H1 (cell line): ENCODE measurements at regions not wholly inside any gene's neighbourhood (a gene's known extent, or its start where the extent isn't known, plus 50 kb on each side); places are given as distances from the start of the nearest gene placed in this dataset.

Experiments used
- CTCF ChIA-PET: fragments of 300-600 bp; sonication (Branson Sonifier 250); formaldehyde crosslinking; loops from one replicate; lab custom pipeline; 2021; ENCODE audit not compliant: partially characterized antibody; lab: Charles Lee
- POLR2A ChIA-PET: fragments of 300-600 bp; sonication (Branson Sonifier 250); formaldehyde crosslinking; loops from one replicate; lab custom pipeline; 2021; ENCODE audit warnings: inconsistent platforms; ENCODE audit not compliant: partially characterized antibody; lab: Charles Lee
- DNase-seq, 2 experiments: peaks; one replicate each; pipeline versions ENCODE4 v3.0.0 to v3.0.0-alpha.2; 2010 to 2022; ENCODE audit warnings: low spot score in 2 of 2, low read depth in 1 of 2, mixed read lengths in 1 of 2
- FAIRE-seq: peaks from 2 replicates; lab custom pipeline; 2011; peaks lifted over from hg19 to GRCh38; lab: Jason Lieb, UNC
- H2AFZ ChIP-seq: 2 replicates; pipeline ENCODE4 v1.8.1; 2012; ENCODE audit warnings: low read length, inconsistent platforms
- H2AK5ac ChIP-seq: 2 replicates; pipeline ENCODE4 v1.6.1; 2013; ENCODE audit warnings: low read depth, low read length
- H2BK120ac ChIP-seq: replicated peaks from 2 replicates; pipeline ENCODE3; 2013; ENCODE audit warnings: low read depth, low read length, inconsistent platforms
- H2BK12ac ChIP-seq: 2 replicates; pipeline ENCODE4 v1.6.1; 2013; ENCODE audit warnings: low read depth, low read length
- H2BK15ac ChIP-seq: 2 replicates; pipeline ENCODE4 v1.6.1; 2013; ENCODE audit warnings: low read length
- H2BK20ac ChIP-seq: 2 replicates; pipeline ENCODE4 v1.6.1; 2013; ENCODE audit warnings: low read length
- H2BK5ac ChIP-seq: 2 replicates; pipeline ENCODE4 v1.6.1; 2013; ENCODE audit warnings: low read depth, low read length
- H3K14ac ChIP-seq: 2 replicates; pipeline ENCODE4 v1.6.1; 2013; ENCODE audit warnings: inconsistent platforms; ENCODE audit not compliant: insufficient read length
- H3K18ac ChIP-seq: 2 replicates; pipeline ENCODE4 v1.6.1; 2013; ENCODE audit warnings: low read length; ENCODE audit errors: extremely low read depth
- H3K23ac ChIP-seq: 2 replicates; pipeline ENCODE4 v1.6.1; 2013; ENCODE audit warnings: inconsistent platforms; ENCODE audit not compliant: insufficient read length
- H3K23me2 ChIP-seq: 2 replicates; pipeline ENCODE4 v1.6.1; 2013; ENCODE audit warnings: low read depth, low read length
- H3K27ac ChIP-seq: 2 replicates; pipeline ENCODE4 v1.6.1; 2011; ENCODE audit warnings: low read depth, low read length, inconsistent platforms
- H3K27me3 ChIP-seq, 4 experiments: replicated peaks in 1 of 4; 1 replicate in 1 of 4; 2 replicates in 3 of 4; pipeline versions ENCODE4 v1.6.1 to v1.8.1; 2011 to 2013; ENCODE audit warnings: low read length in 3 of 4, mild to moderate bottlenecking in 3 of 4, inconsistent platforms in 2 of 4, mixed read lengths in 2 of 4, moderate library complexity in 1 of 4; ENCODE audit not compliant: control insufficient read depth in 3 of 4, insufficient read depth in 3 of 4; ENCODE audit errors: extremely low read depth in 1 of 4
- H3K36me3 ChIP-seq, 4 experiments: 2 replicates each; pipeline versions ENCODE4 v1.6.1 to v1.8.1; 2011 to 2013; ENCODE audit warnings: mild to moderate bottlenecking in 4 of 4, low read length in 3 of 4, moderate library complexity in 2 of 4, control low read depth in 1 of 4, inconsistent platforms in 1 of 4; ENCODE audit not compliant: insufficient read depth in 4 of 4, control insufficient read depth in 2 of 4
- H3K4ac ChIP-seq: replicated peaks from 2 replicates; pipeline ENCODE3; 2013; ENCODE audit warnings: low read length, low read depth, mixed read lengths, inconsistent platforms; ENCODE audit not compliant: insufficient read length
- H3K4me1 ChIP-seq, 4 experiments: replicated peaks in 1 of 4; 1 replicate in 1 of 4; 2 replicates in 3 of 4; pipeline versions ENCODE4 v1.6.1 to v1.8.1; 2011 to 2013; ENCODE audit warnings: low read length in 3 of 4, inconsistent platforms in 2 of 4, mixed read lengths in 1 of 4; ENCODE audit not compliant: insufficient read depth in 4 of 4, control insufficient read depth in 3 of 4
- H3K4me2 ChIP-seq, 2 experiments: 2 replicates each; pipeline versions ENCODE4 v1.6.1 to v1.8.1; 2011 to 2013; ENCODE audit warnings: low read depth in 2 of 2, low read length in 2 of 2, control low read depth in 1 of 2, inconsistent platforms in 1 of 2, mild to moderate bottlenecking in 1 of 2; ENCODE audit not compliant: insufficient read depth in 1 of 2
- H3K4me3 ChIP-seq, 4 experiments: fragments of 200-600, 300-600 bp in 1 of 4; sonication (generic), shearing (Covaris generic), sonication (Bioruptor Twin) in 1 of 4; 2 replicates each; pipeline versions ENCODE4 v1.5.1 to v1.8.1; 2011 to 2016; ENCODE audit warnings: low read length in 4 of 4, low read depth in 3 of 4, control low read depth in 2 of 4, inconsistent platforms in 2 of 4, mild to moderate bottlenecking in 2 of 4, mixed read lengths in 1 of 4, moderate library complexity in 1 of 4; ENCODE audit not compliant: insufficient read depth in 2 of 4; ENCODE audit errors: extremely low read depth in 1 of 4
- H3K56ac ChIP-seq: replicated peaks from 2 replicates; pipeline ENCODE3; 2013; ENCODE audit warnings: low read depth, mild to moderate bottlenecking, mixed read lengths, low read length, inconsistent platforms; ENCODE audit not compliant: insufficient read length
- H3K79me1 ChIP-seq: 2 replicates; pipeline ENCODE4 v1.6.1; 2013; ENCODE audit warnings: low read depth, low read length, control low read depth
- H3K79me2 ChIP-seq, 2 experiments: 2 replicates each; pipeline versions ENCODE4 v1.6.1 to v1.8.1; 2012 to 2013; ENCODE audit warnings: low read length in 2 of 2, mild to moderate bottlenecking in 2 of 2, inconsistent platforms in 1 of 2; ENCODE audit not compliant: insufficient read depth in 2 of 2, control insufficient read depth in 1 of 2
- H3K9ac ChIP-seq, 4 experiments: replicated peaks in 1 of 4; 1 replicate in 1 of 4; 2 replicates in 3 of 4; pipeline versions ENCODE4 v1.6.1 to v1.8.1; 2011 to 2013; ENCODE audit warnings: low read depth in 3 of 4, low read length in 3 of 4, control low read depth in 2 of 4, mild to moderate bottlenecking in 2 of 4, moderate library complexity in 2 of 4, inconsistent platforms in 1 of 4; ENCODE audit errors: extremely low read depth in 1 of 4
- H3K9me3 ChIP-seq, 2 experiments: 2 replicates each; pipeline versions ENCODE4 v1.6.1 to v1.8.1; 2012 to 2013; ENCODE audit warnings: mild to moderate bottlenecking in 2 of 2, moderate library complexity in 2 of 2, control low read depth in 1 of 2, inconsistent platforms in 1 of 2, low read depth in 1 of 2, low read length in 1 of 2, mixed read lengths in 1 of 2; ENCODE audit not compliant: insufficient read depth in 2 of 2
- H4K20me1 ChIP-seq, 2 experiments: replicated peaks in 1 of 2; 2 replicates each; pipeline versions ENCODE3 to v1.8.1; 2011 to 2013; ENCODE audit warnings: inconsistent platforms in 2 of 2, low read length in 2 of 2, mild to moderate bottlenecking in 1 of 2; ENCODE audit not compliant: insufficient read depth in 2 of 2, control insufficient read depth in 1 of 2
- H4K5ac ChIP-seq: 2 replicates; pipeline ENCODE4 v1.6.1; 2013; ENCODE audit warnings: low read length, low read depth, mixed read lengths, inconsistent platforms; ENCODE audit not compliant: insufficient read length
- H4K8ac ChIP-seq: 2 replicates; pipeline ENCODE4 v1.8.0; 2013; ENCODE audit warnings: mild to moderate bottlenecking, moderate library complexity, low read length, inconsistent platforms; ENCODE audit not compliant: insufficient read depth; ENCODE audit errors: extremely low read depth
- H4K91ac ChIP-seq: replicated peaks from 2 replicates; pipeline ENCODE3; 2013; ENCODE audit warnings: low read length, mixed read lengths, inconsistent platforms; ENCODE audit not compliant: insufficient read length
- BACH1 ChIP-seq: IDR thresholded peaks from 2 replicates; pipeline ENCODE4 v1.6.1; 2012; ENCODE audit warnings: low read length, improper control_type of control experiment
- CEBPB ChIP-seq: IDR thresholded peaks from 2 replicates; pipeline ENCODE4 v1.6.1; 2012; ENCODE audit warnings: low read depth, low read length
- CHD2 ChIP-seq: IDR thresholded peaks from 2 replicates; pipeline ENCODE4 v1.6.1; 2012; ENCODE audit warnings: low read length, improper control_type of control experiment
- GABPA ChIP-seq: IDR thresholded peaks from 2 replicates; pipeline ENCODE4 v1.6.1; 2011; ENCODE audit warnings: mild to moderate bottlenecking, low read length, moderate library complexity, borderline replicate concordance; ENCODE audit not compliant: insufficient read depth
- JUND ChIP-seq: IDR thresholded peaks from 2 replicates; pipeline ENCODE4 v1.6.1; 2011; ENCODE audit warnings: mild to moderate bottlenecking, improper control_type of control experiment, low read length
- NRF1 ChIP-seq: IDR thresholded peaks from 2 replicates; pipeline ENCODE4 v1.6.1; 2011; ENCODE audit warnings: mild to moderate bottlenecking, low read depth, low read length, improper control_type of control experiment
- SIRT6 ChIP-seq: IDR thresholded peaks from one replicate; pipeline ENCODE4 v1.7.1; 2012; ENCODE audit warnings: low read length, inconsistent platforms
- TAF1 ChIP-seq: IDR thresholded peaks from 2 replicates; pipeline ENCODE4 v1.6.1; 2011; ENCODE audit warnings: mild to moderate bottlenecking, low read depth, low read length
- TAF7 ChIP-seq: optimal IDR thresholded peaks from 2 replicates; pipeline ENCODE3; 2011; ENCODE audit warnings: low read depth, mild to moderate bottlenecking, inconsistent platforms, low read length, moderate library complexity, borderline replicate concordance
- USF2 ChIP-seq: IDR thresholded peaks from 2 replicates; pipeline ENCODE4 v1.6.1; 2011; ENCODE audit warnings: low read length, improper control_type of control experiment
- ZNF274 ChIP-seq: IDR thresholded peaks from 2 replicates; pipeline ENCODE4 v1.7.0; 2012; ENCODE audit warnings: low read length, borderline replicate concordance; ENCODE audit errors: extremely low read depth
- WGBS, 2 experiments: shearing (Covaris generic) in 1 of 2; methylation state at CpG; one replicate each; pipeline versions ENCODE4 v1.1.6 to v1.1.7; 2013 to 2015; ENCODE audit warnings: low lambda C conversion rate in 2 of 2, mixed read lengths in 2 of 2, inconsistent platforms in 1 of 2, low coverage in 1 of 2, missing lambda C conversion rate in 1 of 2; ENCODE audit not compliant: insufficient replicate concordance in 2 of 2, insufficient coverage in 1 of 2, insufficient read length in 1 of 2; ENCODE audit errors: extremely low coverage in 1 of 2, missing lambda C conversion rate in 1 of 2; 5-methylcytosine and 5-hydroxymethylcytosine counted together

GRCh38 chr14:49286257-49286983, 299.8 kb downstream of the RPS29 start:
- H3K9me3 ChIP-seq = no peaks in the 10 kb centered on the region
- H3K4me3 ChIP-seq = no peak overlapping the region
- no peak overlapping the region for H3K18ac ChIP-seq
- WGBS, 2 experiments = 91% methylated on average over 1 of the region's 1 CpG; no CpG with 5 or more reads in 1 of the 2 experiments
- H3K14ac ChIP-seq = no peak overlapping the region
- H3K56ac ChIP-seq = no peak overlapping the region
- H3K9ac ChIP-seq = no peak overlapping the region
- no peaks in the 10 kb centered on the region for H3K79me2 ChIP-seq
- H4K8ac ChIP-seq = no peak overlapping the region
- no peak overlapping the region for H2BK12ac ChIP-seq
- no peaks in the 10 kb centered on the region for H3K27me3 ChIP-seq
- no peaks in the 10 kb centered on the region for H3K36me3 ChIP-seq
- POLR2A ChIA-PET = no interaction called here
- H4K20me1 ChIP-seq = no peaks in the 10 kb centered on the region
- H2BK120ac ChIP-seq = no peak overlapping the region
- no peak overlapping the region for H3K23ac ChIP-seq
- H4K91ac ChIP-seq = no peak overlapping the region
- H2AK5ac ChIP-seq = no peak overlapping the region
- H3K4me2 ChIP-seq = no peak overlapping the region
- TF ChIP-seq USF2 (no peak), GABPA (no peak), SIRT6 (no peak), NRF1 (no peak), CHD2 (no peak), JUND (no peak), BACH1 (no peak), TAF7 (no peak), CEBPB (no peak), ZNF274 (no peak), TAF1 (no peak)
- no peak overlapping the region for H3K4ac ChIP-seq
- H3K23me2 ChIP-seq = no peaks in the 10 kb centered on the region
- no peak overlapping the region for H2BK5ac ChIP-seq
- no peaks in the 10 kb centered on the region for H3K4me1 ChIP-seq
- no peak overlapping the region for H4K5ac ChIP-seq
- H2BK20ac ChIP-seq = no peak overlapping the region
- no peaks in the 10 kb centered on the region for H3K79me1 ChIP-seq
- H3K27ac ChIP-seq = no peak overlapping the region
- CTCF ChIA-PET = interaction anchor here (1.1 kb wide), 1 partner anchor 39 kb away, joined by 3 read pairs; no protein-coding TSS in a partner anchor
- no peak overlapping the region for H2AFZ ChIP-seq
- FAIRE-seq (no peak), DNase-seq (no peak)
- no peak overlapping the region for H2BK15ac ChIP-seq
